Type B pancreatic cell (in vitro differentiated cells): ENCODE measurements at regions not wholly inside any gene's neighbourhood (a gene's known extent, or its start where the extent isn't known, plus 50 kb on each side); places are given as distances from the start of the nearest gene placed in this dataset.

ENCODE experiments used
- DNase-seq: peaks from one replicate; pipeline ENCODE4 v3.0.0; 2021; ENCODE audit warnings: mixed read lengths; ENCODE audit not compliant: unreplicated experiment; ENCODE audit errors: extremely low spot score
- H3K27ac Mint-ChIP-seq: 2 replicates; pipeline ENCODE4 v1.8.0; 2021; ENCODE audit warnings: mild to moderate bottlenecking, mixed read lengths
- H3K27me3 Mint-ChIP-seq: 2 replicates; pipeline ENCODE4 v1.8.0; 2021; ENCODE audit warnings: mixed read lengths
- H3K36me3 Mint-ChIP-seq: 2 replicates; pipeline ENCODE4 v1.8.0; 2021; ENCODE audit warnings: mixed read lengths
- H3K4me1 Mint-ChIP-seq: one replicate; pipeline ENCODE4 v1.8.0; 2021; ENCODE audit warnings: mixed read lengths; ENCODE audit not compliant: unreplicated experiment
- H3K4me3 Mint-ChIP-seq: 2 replicates; pipeline ENCODE4 v1.8.0; 2021; ENCODE audit warnings: mild to moderate bottlenecking, mixed read lengths
- H3K9me3 Mint-ChIP-seq: 2 replicates; pipeline ENCODE4 v1.8.0; 2021; ENCODE audit warnings: mixed read lengths
- CTCF ChIP-seq: fragments of 200-600 bp; sonication (generic); conservative IDR thresholded peaks from 2 replicates; pipeline ENCODE4 v1.5.0; 2021; ENCODE audit warnings: antibody characterized with exemption, mild to moderate bottlenecking

GRCh38 chr1:106600626-106601025 is 455.8 kb upstream of the PRMT6 start:
- no peak for DNase-seq
- Mint-ChIP-seq H3K9me3 (no peaks in the 10 kb centered on the region), H3K4me3 (no peak overlapping the region), H3K27ac (no peak overlapping the region), H3K36me3 (no peaks in the 10 kb centered on the region), H3K4me1 (no peaks in the 10 kb centered on the region), H3K27me3 (no peaks in the 10 kb centered on the region)
- no peak for TF ChIP-seq CTCF

GRCh38 chr1:106603616-106604015 is 452.9 kb upstream of the PRMT6 start:
- DNase-seq: no peak
- Mint-ChIP-seq H3K4me1 (no peaks in the 10 kb centered on the region), H3K36me3 (no peaks in the 10 kb centered on the region), H3K4me3 (no peak overlapping the region), H3K27me3 (no peaks in the 10 kb centered on the region), H3K27ac (no peak overlapping the region), H3K9me3 (no peaks in the 10 kb centered on the region)
- TF ChIP-seq CTCF: no peak

GRCh38 chr1:106608841-106609240 is 447.6 kb upstream of the PRMT6 start:
- H3K4me3 Mint-ChIP-seq: no peak overlapping the region
- H3K9me3 Mint-ChIP-seq: no peaks in the 10 kb centered on the region
- H3K27me3 Mint-ChIP-seq: no peaks in the 10 kb centered on the region
- DNase-seq: no peak
- no peaks in the 10 kb centered on the region for H3K36me3 Mint-ChIP-seq
- H3K4me1 Mint-ChIP-seq: no peaks in the 10 kb centered on the region
- H3K27ac Mint-ChIP-seq: no peak overlapping the region
- TF ChIP-seq CTCF: no peak

GRCh38 chr1:106613068-106613467 is 443.4 kb upstream of the PRMT6 start:
- Mint-ChIP-seq H3K27me3 (no peaks in the 10 kb centered on the region), H3K36me3 (no peaks in the 10 kb centered on the region), H3K4me3 (no peak overlapping the region), H3K4me1 (no peaks in the 10 kb centered on the region), H3K9me3 (no peaks in the 10 kb centered on the region), H3K27ac (no peak overlapping the region)
- DNase-seq: no peak
- no peak for TF ChIP-seq CTCF

GRCh38 chr1:106613861-106614260 is 442.6 kb upstream of the PRMT6 start:
- no peak for TF ChIP-seq CTCF
- Mint-ChIP-seq H3K27ac (no peak overlapping the region), H3K4me3 (no peak overlapping the region), H3K4me1 (no peaks in the 10 kb centered on the region), H3K36me3 (no peaks in the 10 kb centered on the region), H3K27me3 (no peaks in the 10 kb centered on the region), H3K9me3 (no peaks in the 10 kb centered on the region)
- no peak for DNase-seq

GRCh38 chr1:106615473-106615872 is 441.0 kb upstream of the PRMT6 start:
- Mint-ChIP-seq H3K4me1 (no peaks in the 10 kb centered on the region), H3K4me3 (no peak overlapping the region), H3K27me3 (no peaks in the 10 kb centered on the region), H3K27ac (no peak overlapping the region), H3K9me3 (no peaks in the 10 kb centered on the region), H3K36me3 (no peaks in the 10 kb centered on the region)
- no peak for TF ChIP-seq CTCF
- no peak for DNase-seq
